Left lung (tissue), 4 donors: ENCODE measurements at regions not wholly inside any gene's neighbourhood (a gene's known extent, or its start where the extent isn't known, plus 50 kb on each side); places are given as distances from the start of the nearest gene placed in this dataset.

Source experiments
- ATAC-seq: fragments of 200-7000 bp; cut with Tn5 transposase; one replicate; pipeline ENCODE4 v1.9.1; 2020; ENCODE audit warnings: moderate library complexity
- DNase-seq, 4 donors: peaks; one replicate each; pipeline ENCODE4 v3.0.0-alpha.2; 2013 to 2020
- H3K27ac ChIP-seq, 2 donors: fragments of 200-600 bp; sonication (generic) in 1 of 2; one replicate each; pipeline versions ENCODE4 v1.5.0 to v1.8.0; 2020 to 2021
- H3K27me3 ChIP-seq, 2 donors: fragments of 200-600 bp; sonication (generic) in 1 of 2; one replicate each; pipeline versions ENCODE4 v1.5.0 to v1.8.0; 2020 to 2021
- H3K36me3 ChIP-seq, 2 donors: fragments of 200-600 bp; sonication (generic) in 1 of 2; one replicate each; pipeline versions ENCODE4 v1.5.0 to v1.8.0; 2020 to 2021
- H3K4me1 ChIP-seq, 2 donors: fragments of 200-600 bp; one replicate each; pipeline ENCODE4 v1.8.0; 2021
- H3K4me3 ChIP-seq, 2 donors: fragments of 200-600 bp; sonication (generic) in 1 of 2; one replicate each; pipeline versions ENCODE4 v1.5.0 to v1.8.0; 2020 to 2021; ENCODE audit warnings: mild to moderate bottlenecking in 1 of 2
- H3K9me3 ChIP-seq, 2 donors: fragments of 200-600 bp; sonication (generic) in 1 of 2; one replicate each; pipeline versions ENCODE4 v1.5.0 to v1.8.0; 2020 to 2021
- intact Hi-C, 2 donors: fragments of 100-400 bp; cut with DNase I; formaldehyde crosslinking; loops; one replicate each; pipeline versions ENCODE4 v1.11.2 to v1.14.2; 2022
- TF ChIP-seq, protein P1 (sequence below), 2 donors: fragments of 200-600 bp; sonication (generic) in 1 of 2; IDR thresholded peaks; one replicate each; pipeline versions ENCODE4 v1.5.0 to v1.8.0; 2021; ENCODE audit warnings: antibody characterized with exemption in 2 of 2
- donor health status: DM: no; HTN: yes; CAD: no.
- donor health status: DM: no; HTN: no; CAD: no.

DNA sequence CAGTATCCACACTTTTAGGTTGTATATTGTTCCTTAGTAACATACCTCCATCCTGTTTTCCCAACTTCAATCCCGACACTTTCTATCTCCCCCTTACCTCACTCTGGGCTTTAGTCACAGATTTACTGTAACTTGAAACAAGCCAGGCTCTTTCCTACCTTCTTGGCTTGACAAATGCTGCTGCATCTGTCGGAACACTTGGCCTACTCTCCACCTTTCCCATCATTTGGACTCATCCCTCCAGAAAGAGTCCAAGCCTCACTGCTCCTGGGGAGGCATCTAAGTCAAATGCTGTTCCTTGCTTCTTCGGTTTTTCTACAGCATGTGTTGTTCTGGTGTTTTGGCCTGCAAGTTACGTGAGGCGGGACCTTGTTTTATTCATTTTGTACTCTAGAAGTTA lies 142.4 kb downstream of the DACT1 start:
- Histone ChIP-seq H3K4me1 (no peaks in the 10 kb centered on the region), H3K36me3 (no peaks in the 10 kb centered on the region), H3K9me3 (no peaks in the 10 kb centered on the region), H3K4me3 (no peak overlapping the region), H3K27ac (no peak overlapping the region), H3K27me3 (no peaks in the 10 kb centered on the region)
- DNase-seq: no peak
- ATAC-seq: no peak
- intact Hi-C loops: no loop called here
- TF ChIP-seq, protein P1, sequence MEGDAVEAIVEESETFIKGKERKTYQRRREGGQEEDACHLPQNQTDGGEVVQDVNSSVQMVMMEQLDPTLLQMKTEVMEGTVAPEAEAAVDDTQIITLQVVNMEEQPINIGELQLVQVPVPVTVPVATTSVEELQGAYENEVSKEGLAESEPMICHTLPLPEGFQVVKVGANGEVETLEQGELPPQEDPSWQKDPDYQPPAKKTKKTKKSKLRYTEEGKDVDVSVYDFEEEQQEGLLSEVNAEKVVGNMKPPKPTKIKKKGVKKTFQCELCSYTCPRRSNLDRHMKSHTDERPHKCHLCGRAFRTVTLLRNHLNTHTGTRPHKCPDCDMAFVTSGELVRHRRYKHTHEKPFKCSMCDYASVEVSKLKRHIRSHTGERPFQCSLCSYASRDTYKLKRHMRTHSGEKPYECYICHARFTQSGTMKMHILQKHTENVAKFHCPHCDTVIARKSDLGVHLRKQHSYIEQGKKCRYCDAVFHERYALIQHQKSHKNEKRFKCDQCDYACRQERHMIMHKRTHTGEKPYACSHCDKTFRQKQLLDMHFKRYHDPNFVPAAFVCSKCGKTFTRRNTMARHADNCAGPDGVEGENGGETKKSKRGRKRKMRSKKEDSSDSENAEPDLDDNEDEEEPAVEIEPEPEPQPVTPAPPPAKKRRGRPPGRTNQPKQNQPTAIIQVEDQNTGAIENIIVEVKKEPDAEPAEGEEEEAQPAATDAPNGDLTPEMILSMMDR (IDR thresholded peaks at IDR 0.05): no peak

DNA sequence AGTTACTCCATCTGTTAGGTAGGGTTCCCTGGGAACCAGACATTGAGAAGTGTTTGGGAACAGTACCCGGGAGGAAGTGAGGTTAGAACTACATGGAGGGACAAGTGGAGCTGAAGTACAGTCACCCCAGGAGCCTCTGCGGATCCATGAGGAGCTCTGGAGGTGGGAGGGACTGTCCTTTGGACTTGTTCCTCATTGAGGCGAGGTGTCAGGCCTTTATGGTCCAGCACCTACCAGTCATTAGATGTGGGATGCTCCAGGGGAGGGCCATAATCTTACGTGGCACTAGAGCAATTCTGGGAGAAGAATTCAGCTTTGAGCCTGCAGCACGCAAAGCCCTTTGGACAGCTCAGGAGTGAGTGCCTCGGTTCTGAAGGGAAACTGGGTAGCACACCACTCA lies 142.8 kb downstream of the DACT1 start:
- H3K4me3 ChIP-seq: no peak overlapping the region
- H3K9me3 ChIP-seq: no peaks in the 10 kb centered on the region
- no peaks in the 10 kb centered on the region for H3K36me3 ChIP-seq
- H3K27ac ChIP-seq: no peak overlapping the region
- DNase-seq: no peak
- TF ChIP-seq, protein P1 (IDR thresholded peaks at IDR 0.05): no peak
- intact Hi-C loops: no loop called here
- no peak for ATAC-seq
- H3K27me3 ChIP-seq: no peaks in the 10 kb centered on the region
- H3K4me1 ChIP-seq: no peaks in the 10 kb centered on the region

DNA sequence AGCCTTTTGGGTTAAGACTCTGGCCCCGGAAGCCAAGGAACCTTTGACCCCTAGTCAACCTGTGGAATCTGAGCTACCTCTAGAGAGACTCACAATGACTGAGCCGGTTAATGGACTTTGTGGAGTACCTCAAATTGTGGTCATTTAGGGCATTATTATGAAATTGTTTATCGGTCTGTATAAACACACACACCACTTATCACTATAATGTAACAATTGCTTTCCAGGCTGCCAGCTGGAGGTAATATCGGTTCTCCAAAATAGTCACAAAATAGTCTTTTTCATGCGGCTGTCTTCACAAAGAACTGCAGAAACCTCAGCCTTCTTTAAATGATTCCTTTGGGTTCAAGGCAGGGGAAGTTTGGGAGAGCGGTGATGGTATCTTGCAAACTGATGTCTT lies 144.2 kb downstream of the DACT1 start:
- H3K36me3 ChIP-seq: no peaks in the 10 kb centered on the region
- DNase-seq: no peak
- H3K27ac ChIP-seq: no peak overlapping the region
- no peaks in the 10 kb centered on the region for H3K27me3 ChIP-seq
- TF ChIP-seq, protein P1 (IDR thresholded peaks at IDR 0.05): no peak
- H3K9me3 ChIP-seq: no peaks in the 10 kb centered on the region
- H3K4me1 ChIP-seq: no peaks in the 10 kb centered on the region
- intact Hi-C loops: no loop called here
- H3K4me3 ChIP-seq: no peak overlapping the region
- no peak for ATAC-seq

DNA sequence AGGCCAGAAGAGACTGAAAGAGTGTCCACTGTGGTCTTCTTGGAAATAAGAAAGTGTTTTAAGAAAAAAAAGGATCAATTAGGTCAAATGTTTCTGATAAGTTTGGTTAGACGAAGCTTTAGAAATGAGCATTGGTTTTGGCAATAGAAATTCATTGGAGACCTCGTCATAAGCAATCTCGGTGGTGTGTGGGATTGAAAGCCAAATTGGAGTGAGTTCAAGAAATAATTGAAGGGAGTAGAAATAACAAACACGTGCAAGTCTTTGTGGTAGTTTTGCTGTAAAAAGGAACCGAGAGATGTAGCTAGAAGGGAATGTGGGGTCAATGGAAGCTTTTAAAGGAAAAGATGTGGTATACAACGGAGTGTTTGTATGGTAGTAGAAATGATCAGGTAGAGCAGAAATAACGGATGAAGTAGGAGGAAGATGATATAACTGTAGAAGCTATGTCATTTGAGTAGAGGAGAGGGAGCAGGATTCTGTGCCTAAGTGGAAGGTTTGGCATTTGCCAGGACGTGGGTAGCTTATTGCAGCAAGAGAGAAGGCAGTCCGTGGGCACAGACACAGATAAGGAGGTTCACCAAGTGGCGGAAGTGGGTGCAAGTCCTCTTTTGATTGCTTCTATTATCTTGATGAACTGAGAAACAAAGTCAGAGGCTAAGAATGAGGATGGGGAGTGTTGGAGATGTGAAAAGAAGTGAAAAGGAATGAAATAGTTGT lies 146.2 kb downstream of the DACT1 start:
- no peak overlapping the region for H3K4me3 ChIP-seq
- DNase-seq: no peak
- intact Hi-C loops: no loop called here
- H3K27ac ChIP-seq: no peak overlapping the region
- no peaks in the 10 kb centered on the region for H3K9me3 ChIP-seq
- no peak for ATAC-seq
- no peaks in the 10 kb centered on the region for H3K36me3 ChIP-seq
- H3K27me3 ChIP-seq: no peaks in the 10 kb centered on the region
- TF ChIP-seq, protein P1 (IDR thresholded peaks at IDR 0.05): no peak
- no peaks in the 10 kb centered on the region for H3K4me1 ChIP-seq

DNA sequence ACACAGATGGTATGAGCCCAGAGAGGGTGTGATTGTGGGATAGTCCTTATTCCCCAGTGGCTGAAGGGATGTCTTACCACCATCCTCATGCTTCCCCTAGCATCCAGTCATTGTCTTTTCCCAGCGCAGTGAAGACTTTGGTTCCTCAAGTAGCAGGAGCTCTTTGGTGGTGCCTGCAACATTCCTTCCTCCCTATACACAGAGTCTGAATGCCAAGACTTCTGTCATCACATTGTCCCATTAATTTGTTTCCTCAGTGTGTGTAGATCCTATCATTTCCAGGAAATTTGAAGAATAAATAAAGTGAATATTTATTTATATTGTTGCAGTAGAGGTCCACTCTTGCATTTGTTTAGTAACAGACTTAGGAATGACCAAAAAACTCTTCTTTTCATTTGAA lies 147.2 kb downstream of the DACT1 start:
- H3K4me3 ChIP-seq: no peak overlapping the region
- ATAC-seq (no peak), DNase-seq (no peak)
- no peak overlapping the region for H3K27ac ChIP-seq
- intact Hi-C loops: no loop called here
- H3K27me3 ChIP-seq: no peaks in the 10 kb centered on the region
- no peaks in the 10 kb centered on the region for H3K9me3 ChIP-seq
- H3K4me1 ChIP-seq: no peaks in the 10 kb centered on the region
- no peaks in the 10 kb centered on the region for H3K36me3 ChIP-seq
- TF ChIP-seq, protein P1 (IDR thresholded peaks at IDR 0.05): no peak
